Subcutaneous abdominal adipose tissue (tissue), 5 donors: ENCODE measurements at regions not wholly inside any gene's neighbourhood (a gene's known extent, or its start where the extent isn't known, plus 50 kb on each side); places are given as distances from the start of the nearest gene placed in this dataset.

ENCODE experiments used
- H3K27ac ChIP-seq: one replicate; pipeline ENCODE4 v1.7.0; 2013; ENCODE audit warnings: low read depth, mild to moderate bottlenecking, inconsistent platforms, low read length, moderate library complexity
- H3K27me3 ChIP-seq, 5 donors: one replicate each; pipeline ENCODE4 v1.7.0; 2013; ENCODE audit warnings: low read length in 5 of 5, inconsistent platforms in 1 of 5; ENCODE audit not compliant: control insufficient read depth in 5 of 5, insufficient read depth in 4 of 5
- H3K36me3 ChIP-seq, 5 donors: one replicate each; pipeline ENCODE4 v1.7.0; 2013; ENCODE audit warnings: low read length in 5 of 5; ENCODE audit not compliant: control insufficient read depth in 5 of 5, insufficient read depth in 5 of 5
- H3K4me1 ChIP-seq, 5 donors: one replicate each; pipeline ENCODE4 v1.7.0; 2013; ENCODE audit warnings: low read length in 5 of 5, mild to moderate bottlenecking in 3 of 5, moderate library complexity in 1 of 5; ENCODE audit not compliant: control insufficient read depth in 5 of 5, insufficient read depth in 5 of 5
- H3K4me3 ChIP-seq, 5 donors: one replicate each; pipeline ENCODE4 v1.7.0; 2013; ENCODE audit warnings: low read length in 5 of 5, low read depth in 1 of 5
- H3K9ac ChIP-seq, 5 donors: one replicate each; pipeline ENCODE4 v1.7.0; 2013; ENCODE audit warnings: low read length in 5 of 5, mild to moderate bottlenecking in 4 of 5, moderate library complexity in 3 of 5
- H3K9me3 ChIP-seq, 5 donors: one replicate each; pipeline ENCODE4 v1.7.0; 2013; ENCODE audit warnings: low read length in 5 of 5; ENCODE audit not compliant: control insufficient read depth in 5 of 5
- donor health status: healthy.
- donor health status: healthy.
- donor health status: healthy.
- donor health status: healthy.
- donor health status: healthy.

- Histone ChIP-seq H3K4me3 (no peak overlapping the region), H3K27ac (no peak overlapping the region), H3K4me1 (peaks cover 0 to 4% (median 2%) of the 10 kb centered on the region in 5 donors), H3K9me3 (no peaks in the 10 kb centered on the region), H3K9ac (no peak overlapping the region), H3K27me3 (peaks cover 0 to 9% (median 5%) of the 10 kb centered on the region in 5 donors), H3K36me3 (no peaks in the 10 kb centered on the region)
Observed at GRCh38 chr14:101442451-101442850, 118.8 kb upstream of the DIO3 start.

DNA sequence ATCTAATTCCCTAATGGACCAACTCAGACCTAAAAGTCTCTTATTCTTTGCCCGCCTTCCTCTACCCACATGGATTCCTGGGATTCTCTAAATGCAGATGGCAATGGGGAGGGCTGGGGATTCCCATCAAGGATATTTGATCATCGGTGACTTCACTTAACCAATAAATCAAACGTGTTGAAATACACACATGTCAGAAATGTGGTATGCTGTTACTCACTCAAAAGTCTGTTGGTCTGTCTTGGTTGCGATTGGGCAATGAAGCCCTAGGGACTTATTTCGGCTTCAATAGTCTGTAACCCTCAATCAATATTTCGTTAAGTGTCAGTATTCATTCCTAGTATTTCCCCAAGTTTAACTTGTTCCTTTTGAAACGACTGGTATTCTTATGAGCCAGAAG is 117.2 kb upstream of the DIO3 start:
- Histone ChIP-seq H3K4me3 (no peak overlapping the region), H3K27ac (no peak overlapping the region), H3K9ac (no peak overlapping the region), H3K9me3 (no peaks in the 10 kb centered on the region), H3K27me3 (peaks cover 0 to 11% (median 5%) of the 10 kb centered on the region in 5 donors), H3K4me1 (peaks cover 0 to 4% (median 2%) of the 10 kb centered on the region in 5 donors), H3K36me3 (no peaks in the 10 kb centered on the region)

DNA sequence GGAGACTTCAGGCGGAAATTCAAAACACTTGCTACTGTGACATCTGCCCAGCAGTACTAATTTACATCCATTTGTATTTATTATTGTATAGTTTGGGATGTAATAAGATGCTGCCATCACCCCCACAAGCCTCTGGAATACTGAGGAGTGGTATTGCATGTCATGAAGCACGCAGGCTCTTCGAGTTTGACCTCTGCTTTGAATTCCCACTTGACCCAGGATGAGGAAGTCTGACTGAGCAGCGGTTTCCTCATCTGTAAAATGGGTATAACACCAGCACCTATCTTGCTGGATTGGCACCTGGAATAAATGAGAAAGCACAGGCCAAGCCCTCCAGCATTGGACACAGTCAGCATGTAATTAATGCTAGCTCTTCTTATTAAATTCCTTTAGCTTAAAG is 116.0 kb upstream of the DIO3 start:
- no peak overlapping the region for H3K4me3 ChIP-seq
- H3K9ac ChIP-seq = no peak overlapping the region
- H3K36me3 ChIP-seq = no peaks in the 10 kb centered on the region
- no peaks in the 10 kb centered on the region for H3K9me3 ChIP-seq
- peaks cover 0 to 4% (median 2%) of the 10 kb centered on the region in 5 donors for H3K4me1 ChIP-seq
- no peak overlapping the region for H3K27ac ChIP-seq
- peaks cover 5 to 22% (median 7%) of the 10 kb centered on the region in 5 donors for H3K27me3 ChIP-seq

- H3K9ac ChIP-seq = no peak overlapping the region
- no peak overlapping the region for H3K27ac ChIP-seq
- H3K27me3 ChIP-seq = peaks cover 8 to 27% (median 13%) of the 10 kb centered on the region in 5 donors
- no peaks in the 10 kb centered on the region for H3K36me3 ChIP-seq
- H3K9me3 ChIP-seq = no peaks in the 10 kb centered on the region
- H3K4me3 ChIP-seq = no peak overlapping the region
- peaks cover 0 to 4% (median 2%) of the 10 kb centered on the region in 5 donors for H3K4me1 ChIP-seq
Observed at GRCh38 chr14:101446387-101446969, 114.8 kb upstream of the DIO3 start.

GRCh38 chr14:101449114-101449513 is 112.2 kb upstream of the DIO3 start:
- no peaks in the 10 kb centered on the region for H3K36me3 ChIP-seq
- H3K9me3 ChIP-seq = no peaks in the 10 kb centered on the region
- H3K4me3 ChIP-seq = no peak overlapping the region
- peaks cover 8 to 31% (median 15%) of the 10 kb centered on the region in 5 donors for H3K27me3 ChIP-seq
- no peak overlapping the region for H3K9ac ChIP-seq
- H3K27ac ChIP-seq = no peak overlapping the region
- H3K4me1 ChIP-seq = no peaks in the 10 kb centered on the region

- no peak overlapping the region for H3K9ac ChIP-seq
- no peaks in the 10 kb centered on the region for H3K9me3 ChIP-seq
- peaks cover 10 to 43% (median 21%) of the 10 kb centered on the region in 5 donors for H3K27me3 ChIP-seq
- no peak overlapping the region for H3K27ac ChIP-seq
- H3K4me1 ChIP-seq = no peaks in the 10 kb centered on the region
- H3K4me3 ChIP-seq = no peak overlapping the region
- H3K36me3 ChIP-seq = no peaks in the 10 kb centered on the region
Observed at GRCh38 chr14:101451166-101451565, 110.1 kb upstream of the DIO3 start.

GRCh38 chr14:101453225-101453624 is 108.1 kb upstream of the DIO3 start:
- Histone ChIP-seq H3K9ac (no peak overlapping the region), H3K4me1 (no peaks in the 10 kb centered on the region), H3K9me3 (no peaks in the 10 kb centered on the region), H3K27ac (no peak overlapping the region), H3K36me3 (no peaks in the 10 kb centered on the region), H3K27me3 (peaks cover 19 to 53% (median 24%) of the 10 kb centered on the region in 5 donors), H3K4me3 (no peak overlapping the region)

DNA sequence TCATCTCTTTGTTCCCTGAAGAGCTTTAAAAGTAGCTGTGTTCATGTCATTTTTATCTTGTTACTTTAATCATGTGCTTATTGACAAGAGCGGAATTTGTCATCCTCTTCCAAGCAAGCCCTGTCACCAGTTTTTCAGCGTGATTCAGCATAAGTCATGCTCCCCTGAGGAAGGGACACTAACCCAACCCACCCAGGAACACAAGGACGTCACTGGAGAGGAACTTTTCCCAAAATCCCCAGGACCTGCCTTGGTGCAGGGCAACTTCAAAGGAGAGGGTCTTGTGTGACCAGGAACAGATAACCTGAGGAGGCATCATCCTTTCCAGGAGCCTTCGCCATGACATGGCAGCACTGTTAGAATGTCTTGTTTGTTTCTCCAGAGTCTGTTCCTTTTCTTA is 107.1 kb upstream of the DIO3 start:
- Histone ChIP-seq H3K4me1 (peaks cover 0 to 8% (median 4%) of the 10 kb centered on the region in 5 donors), H3K9me3 (no peaks in the 10 kb centered on the region), H3K4me3 (no peak overlapping the region), H3K9ac (no peak overlapping the region), H3K27ac (no peak overlapping the region), H3K27me3 (peaks cover 22 to 59% (median 31%) of the 10 kb centered on the region in 5 donors), H3K36me3 (no peaks in the 10 kb centered on the region)

DNA sequence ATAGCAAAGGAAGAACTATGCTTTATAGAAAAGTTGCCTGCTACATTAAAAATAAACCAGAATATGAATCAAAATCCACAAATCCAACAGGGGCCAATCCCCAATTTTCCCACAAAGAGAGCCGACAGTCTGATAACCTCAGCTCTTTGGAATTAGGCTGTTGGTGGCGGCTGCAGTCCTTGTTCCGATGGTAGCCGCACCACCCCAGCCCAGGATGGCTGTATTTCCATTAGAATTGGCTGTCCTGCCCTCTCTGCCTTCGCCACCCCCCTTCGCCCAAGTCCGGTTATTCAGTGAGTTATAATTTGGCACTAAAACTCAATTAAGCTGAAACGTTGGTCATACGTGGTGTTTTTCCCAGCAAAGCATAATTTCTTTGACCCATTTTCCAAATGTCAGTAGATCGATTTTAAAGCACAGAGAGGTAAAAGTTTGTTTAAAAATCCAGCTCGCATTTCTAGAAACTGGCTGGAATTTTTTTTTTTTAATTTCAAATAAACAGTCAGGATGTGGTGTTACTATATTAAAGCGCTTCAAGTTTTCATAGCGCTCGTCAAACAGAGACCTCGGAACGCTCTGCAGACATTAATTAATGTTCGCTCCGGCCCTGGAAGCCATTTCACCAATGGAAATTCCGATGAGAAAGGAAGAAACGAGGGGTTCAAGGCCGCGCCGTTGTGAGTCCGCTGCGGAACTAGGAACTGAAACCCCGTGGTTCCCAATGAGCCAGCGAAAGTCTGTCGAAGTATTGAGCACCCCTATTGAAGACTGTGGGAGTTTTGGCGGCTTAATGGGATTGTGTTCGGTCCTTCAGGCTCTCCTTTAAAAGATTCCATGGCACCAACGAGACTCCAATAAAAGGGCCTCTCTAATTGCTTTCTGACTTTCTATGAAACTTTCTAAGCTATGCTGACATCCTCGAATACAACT is 104.8 kb upstream of the DIO3 start:
- H3K4me3 ChIP-seq = no peak overlapping the region
- no peak overlapping the region for H3K9ac ChIP-seq
- H3K9me3 ChIP-seq = no peaks in the 10 kb centered on the region
- no peak overlapping the region for H3K27ac ChIP-seq
- peaks cover 25 to 61% (median 43%) of the 10 kb centered on the region in 5 donors for H3K27me3 ChIP-seq
- no peaks in the 10 kb centered on the region for H3K36me3 ChIP-seq
- H3K4me1 ChIP-seq = peaks cover 0 to 10% (median 4%) of the 10 kb centered on the region in 5 donors

GRCh38 chr14:101457301-101457935 is 103.9 kb upstream of the DIO3 start:
- no peak overlapping the region for H3K27ac ChIP-seq
- no peak overlapping the region for H3K9ac ChIP-seq
- no peaks in the 10 kb centered on the region for H3K36me3 ChIP-seq
- H3K9me3 ChIP-seq = no peaks in the 10 kb centered on the region
- H3K27me3 ChIP-seq = peaks cover 27 to 62% (median 42%) of the 10 kb centered on the region in 5 donors
- H3K4me3 ChIP-seq = no peak overlapping the region
- H3K4me1 ChIP-seq = peaks cover 0 to 10% (median 4%) of the 10 kb centered on the region in 5 donors
